Astrocyte (in vitro differentiated cells and primary cell): ENCODE measurements at regions not wholly inside any gene's neighbourhood (a gene's known extent, or its start where the extent isn't known, plus 50 kb on each side); places are given as distances from the start of the nearest gene placed in this dataset.

Experiments used
- DNase-seq: peaks from one replicate; pipeline ENCODE4 v3.0.0-alpha.2; 2010; ENCODE audit warnings: low read depth
- FAIRE-seq: peaks from 2 replicates; lab custom pipeline; 2011; peaks lifted over from hg19 to GRCh38; lab: Jason Lieb, UNC
- H2AFZ ChIP-seq: 2 replicates; pipeline ENCODE4 v1.6.0; 2012; ENCODE audit warnings: low read depth, low read length, inconsistent platforms
- H3K27ac ChIP-seq: 2 replicates; pipeline ENCODE4 v1.5.1; 2011; ENCODE audit warnings: low read depth, low read length, inconsistent platforms
- H3K27me3 ChIP-seq: 2 replicates; pipeline ENCODE4 v1.6.0; 2011; ENCODE audit warnings: low read length, inconsistent platforms; ENCODE audit not compliant: insufficient read depth
- H3K36me3 ChIP-seq: 2 replicates; pipeline ENCODE4 v1.5.1; 2011; ENCODE audit warnings: low read length, inconsistent platforms; ENCODE audit not compliant: insufficient read depth
- H3K4me1 ChIP-seq: 2 replicates; pipeline ENCODE4 v1.5.1; 2011; ENCODE audit warnings: low read length, inconsistent platforms; ENCODE audit not compliant: insufficient read depth
- H3K4me2 ChIP-seq: 2 replicates; pipeline ENCODE4 v1.6.0; 2012; ENCODE audit warnings: low read length, inconsistent platforms
- H3K4me3 ChIP-seq: 2 replicates; pipeline ENCODE4 v1.5.1; 2011; ENCODE audit warnings: low read depth, mild to moderate bottlenecking, low read length, inconsistent platforms; ENCODE audit not compliant: insufficient read depth
- H3K79me2 ChIP-seq: 2 replicates; pipeline ENCODE4 v1.6.0; 2012; ENCODE audit warnings: mild to moderate bottlenecking, low read length, inconsistent platforms; ENCODE audit not compliant: insufficient read depth
- H3K9ac ChIP-seq: 2 replicates; pipeline ENCODE4 v1.6.0; 2012; ENCODE audit warnings: mild to moderate bottlenecking, low read length, inconsistent platforms
- H3K9me3 ChIP-seq: 2 replicates; pipeline ENCODE4 v1.5.1; 2012; ENCODE audit warnings: low read depth, mild to moderate bottlenecking, low read length, inconsistent platforms; ENCODE audit not compliant: insufficient read depth
- H4K20me1 ChIP-seq: 2 replicates; pipeline ENCODE4 v1.6.0; 2012; ENCODE audit warnings: low read length, inconsistent platforms; ENCODE audit not compliant: insufficient read depth
- H3K27ac Mint-ChIP-seq: one replicate; pipeline ENCODE4 v1.8.0; 2021; ENCODE audit warnings: mild to moderate bottlenecking, mixed read lengths; ENCODE audit not compliant: unreplicated experiment
- H3K27me3 Mint-ChIP-seq: one replicate; pipeline ENCODE4 v1.8.0; 2021; ENCODE audit warnings: low read depth, mixed read lengths; ENCODE audit not compliant: unreplicated experiment
- H3K36me3 Mint-ChIP-seq: one replicate; pipeline ENCODE4 v1.8.0; 2021; ENCODE audit warnings: low read depth, mixed read lengths; ENCODE audit not compliant: unreplicated experiment
- H3K4me1 Mint-ChIP-seq: one replicate; pipeline ENCODE4 v1.8.0; 2021; ENCODE audit warnings: low read depth, mixed read lengths; ENCODE audit not compliant: unreplicated experiment
- H3K4me3 Mint-ChIP-seq: one replicate; pipeline ENCODE4 v1.8.0; 2021; ENCODE audit warnings: mild to moderate bottlenecking, moderate library complexity, mixed read lengths; ENCODE audit not compliant: unreplicated experiment
- H3K9me3 Mint-ChIP-seq: one replicate; pipeline ENCODE4 v1.8.0; 2021; ENCODE audit warnings: mild to moderate bottlenecking, mixed read lengths; ENCODE audit not compliant: unreplicated experiment
- EZH2 ChIP-seq: IDR thresholded peaks from 2 replicates; pipeline ENCODE4 v1.6.1; 2012; ENCODE audit warnings: mild to moderate bottlenecking, low read length, inconsistent platforms; ENCODE audit not compliant: insufficient read depth
- TF ChIP-seq, protein P1 (sequence below): IDR thresholded peaks from 2 replicates; pipeline ENCODE4 v1.5.1; 2011; ENCODE audit warnings: low read depth, mild to moderate bottlenecking, inconsistent platforms, low read length, moderate library complexity; ENCODE audit not compliant: insufficient read depth

DNA sequence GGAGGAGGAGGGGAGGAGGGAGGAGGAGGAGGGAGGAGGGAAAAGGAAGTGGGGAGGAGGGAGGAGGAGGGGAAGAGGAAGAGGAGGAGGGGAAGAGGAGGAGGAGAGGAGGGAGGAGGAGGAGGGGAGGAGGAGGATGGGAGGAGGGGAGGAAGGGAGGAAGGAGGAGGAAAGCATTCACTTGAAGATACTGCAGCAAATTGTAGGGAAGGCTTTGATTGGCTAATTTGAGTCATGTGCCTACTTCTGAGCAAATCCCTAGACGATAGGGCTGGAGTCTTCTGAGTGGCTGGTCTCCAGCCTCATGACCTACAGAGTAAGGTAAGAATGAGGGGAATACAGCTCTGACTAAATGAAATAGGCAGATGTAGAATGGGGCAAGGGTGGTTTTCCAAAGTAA is 783.2 kb upstream of the RBFOX1 start:
- Histone ChIP-seq H4K20me1 (no peaks in the 10 kb centered on the region), H3K9ac (no peak overlapping the region), H3K27ac (no peak overlapping the region), H3K9me3 (peaks cover 4% of the 10 kb centered on the region), H3K4me1 (no peaks in the 10 kb centered on the region), H3K4me2 (no peak overlapping the region), H3K79me2 (no peaks in the 10 kb centered on the region), H3K36me3 (no peaks in the 10 kb centered on the region), H2AFZ (no peak overlapping the region), H3K4me3 (no peak overlapping the region), H3K27me3 (no peaks in the 10 kb centered on the region)
- Mint-ChIP-seq H3K4me1 (no peaks in the 10 kb centered on the region), H3K4me3 (no peak overlapping the region), H3K9me3 (peaks cover 3% of the 10 kb centered on the region), H3K36me3 (no peaks in the 10 kb centered on the region), H3K27me3 (peaks cover 19% of the 10 kb centered on the region), H3K27ac (no peak overlapping the region)
- FAIRE-seq: no peak
- DNase-seq: no peak
- TF ChIP-seq, protein P1, sequence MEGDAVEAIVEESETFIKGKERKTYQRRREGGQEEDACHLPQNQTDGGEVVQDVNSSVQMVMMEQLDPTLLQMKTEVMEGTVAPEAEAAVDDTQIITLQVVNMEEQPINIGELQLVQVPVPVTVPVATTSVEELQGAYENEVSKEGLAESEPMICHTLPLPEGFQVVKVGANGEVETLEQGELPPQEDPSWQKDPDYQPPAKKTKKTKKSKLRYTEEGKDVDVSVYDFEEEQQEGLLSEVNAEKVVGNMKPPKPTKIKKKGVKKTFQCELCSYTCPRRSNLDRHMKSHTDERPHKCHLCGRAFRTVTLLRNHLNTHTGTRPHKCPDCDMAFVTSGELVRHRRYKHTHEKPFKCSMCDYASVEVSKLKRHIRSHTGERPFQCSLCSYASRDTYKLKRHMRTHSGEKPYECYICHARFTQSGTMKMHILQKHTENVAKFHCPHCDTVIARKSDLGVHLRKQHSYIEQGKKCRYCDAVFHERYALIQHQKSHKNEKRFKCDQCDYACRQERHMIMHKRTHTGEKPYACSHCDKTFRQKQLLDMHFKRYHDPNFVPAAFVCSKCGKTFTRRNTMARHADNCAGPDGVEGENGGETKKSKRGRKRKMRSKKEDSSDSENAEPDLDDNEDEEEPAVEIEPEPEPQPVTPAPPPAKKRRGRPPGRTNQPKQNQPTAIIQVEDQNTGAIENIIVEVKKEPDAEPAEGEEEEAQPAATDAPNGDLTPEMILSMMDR: no peak

DNA sequence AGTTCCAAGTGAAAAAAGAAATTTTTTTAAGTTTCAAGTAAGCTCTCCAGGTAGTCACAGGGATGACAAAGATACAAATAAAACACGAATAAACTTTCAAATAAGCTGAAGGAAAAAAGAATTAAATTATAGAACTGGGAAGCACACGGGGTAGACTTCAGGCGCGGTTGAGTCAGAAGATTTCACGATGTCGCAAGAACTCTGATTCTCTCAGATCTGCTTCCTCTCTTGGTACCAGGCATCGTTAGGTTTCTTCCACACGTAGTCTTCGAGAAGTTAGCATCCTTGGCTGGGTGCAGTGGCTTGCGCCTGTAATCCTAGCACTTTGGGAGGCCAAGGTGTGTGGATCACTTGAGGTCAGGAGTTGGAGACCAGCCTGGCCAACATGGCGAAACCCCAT is 784.1 kb upstream of the RBFOX1 start:
- no peak for TF ChIP-seq EZH2
- TF ChIP-seq, protein P1: no peak
- H3K27ac Mint-ChIP-seq: no peak overlapping the region
- H3K4me1 Mint-ChIP-seq: no peaks in the 10 kb centered on the region
- H3K9me3 Mint-ChIP-seq: peaks cover 3% of the 10 kb centered on the region
- no peaks in the 10 kb centered on the region for H3K27me3 ChIP-seq
- H3K4me1 ChIP-seq: no peaks in the 10 kb centered on the region
- H3K4me2 ChIP-seq: no peak overlapping the region
- no peak for FAIRE-seq
- H3K36me3 ChIP-seq: no peaks in the 10 kb centered on the region
- H2AFZ ChIP-seq: no peak overlapping the region
- no peaks in the 10 kb centered on the region for H3K36me3 Mint-ChIP-seq
- H3K27ac ChIP-seq: no peak overlapping the region
- H3K79me2 ChIP-seq: no peaks in the 10 kb centered on the region
- no peaks in the 10 kb centered on the region for H4K20me1 ChIP-seq
- no peak for DNase-seq
- peaks cover 3% of the 10 kb centered on the region for H3K9me3 ChIP-seq
- no peak overlapping the region for H3K4me3 ChIP-seq
- H3K27me3 Mint-ChIP-seq: peaks cover 24% of the 10 kb centered on the region
- no peak overlapping the region for H3K9ac ChIP-seq
- no peak overlapping the region for H3K4me3 Mint-ChIP-seq

DNA sequence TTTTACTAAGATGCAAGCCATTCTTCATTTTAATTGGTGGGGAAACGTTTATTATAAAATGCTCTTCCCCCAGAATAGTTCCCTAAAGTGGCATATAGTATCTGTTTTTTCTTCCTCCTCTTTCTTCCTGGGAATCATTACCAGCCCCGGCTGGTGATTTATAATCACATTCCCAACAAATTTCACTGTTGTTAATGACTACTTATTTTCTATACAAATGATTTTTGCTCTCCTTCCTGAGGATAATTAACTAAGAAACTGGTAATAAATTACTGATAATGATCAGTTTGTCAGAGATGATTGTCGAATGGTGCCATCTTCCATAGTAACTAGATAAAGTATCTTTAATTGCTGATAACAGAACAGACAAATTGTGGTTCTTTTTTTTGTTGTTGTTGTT is 785.5 kb upstream of the RBFOX1 start:
- H3K27me3 ChIP-seq: no peaks in the 10 kb centered on the region
- TF ChIP-seq, protein P1: no peak
- no peak for TF ChIP-seq EZH2
- Mint-ChIP-seq H3K4me3 (no peak overlapping the region), H3K27ac (no peak overlapping the region), H3K27me3 (peaks cover 24% of the 10 kb centered on the region), H3K9me3 (peaks cover 3% of the 10 kb centered on the region), H3K36me3 (no peaks in the 10 kb centered on the region), H3K4me1 (no peaks in the 10 kb centered on the region)
- H3K27ac ChIP-seq: no peak overlapping the region
- H3K36me3 ChIP-seq: no peaks in the 10 kb centered on the region
- H3K4me2 ChIP-seq: no peak overlapping the region
- no peaks in the 10 kb centered on the region for H3K4me1 ChIP-seq
- H3K4me3 ChIP-seq: no peak overlapping the region
- H3K9ac ChIP-seq: no peak overlapping the region
- FAIRE-seq (no peak), DNase-seq (no peak)
- H4K20me1 ChIP-seq: no peaks in the 10 kb centered on the region
- no peak overlapping the region for H2AFZ ChIP-seq
- H3K79me2 ChIP-seq: no peaks in the 10 kb centered on the region
- H3K9me3 ChIP-seq: peaks cover 2% of the 10 kb centered on the region
